PC-3 (cell line): ENCODE measurements at regions not wholly inside any gene's neighbourhood (a gene's known extent, or its start where the extent isn't known, plus 50 kb on each side); places are given as distances from the start of the nearest gene placed in this dataset.

Experiments used
- ATAC-seq: fragments of 200-7000 bp; cut with Tn5 transposase; 2 replicates; pipeline ENCODE4 v1.9.1; 2020; ENCODE audit warnings: mild to moderate bottlenecking, moderate library complexity
- BruUV-seq: library from RNA; stranded (reverse); fragments of 400-500 nt; replicated peaks from 2 replicates; lab custom pipeline; 2021; lab: Mats Ljungman, UMichigan
- CTCF ChIA-PET: fragments of 300-600 bp; sonication (Branson Sonifier 250); formaldehyde crosslinking; loops from one replicate; lab custom pipeline; 2022; ENCODE audit warnings: antibody characterized with exemption; lab: Charles Lee
- POLR2A ChIA-PET: fragments of 300-600 bp; sonication (Branson Sonifier 250); formaldehyde crosslinking; loops from one replicate; lab custom pipeline; 2022; ENCODE audit warnings: antibody characterized with exemption; ENCODE audit not compliant: unreplicated experiment; lab: Charles Lee
- DNase-seq: peaks from one replicate; pipeline ENCODE4 v3.0.0-alpha.2; 2015
- H2AFZ ChIP-seq: fragments of 300-600 bp; sonication (generic); 2 replicates; pipeline ENCODE4 v1.6.0; 2016; ENCODE audit warnings: antibody characterized with exemption, low read length
- H3F3A ChIP-seq: fragments of 300-600 bp; sonication (generic); one replicate; pipeline ENCODE4 v1.6.0; 2017; ENCODE audit warnings: antibody characterized with exemption, low read length, control low read depth, mild to moderate bottlenecking; ENCODE audit not compliant: unreplicated experiment
- H3K27ac ChIP-seq: fragments of 300-600 bp; sonication (generic); 2 replicates; pipeline ENCODE4 v1.5.1; 2016; ENCODE audit warnings: mild to moderate bottlenecking, low read length
- H3K27me3 ChIP-seq: fragments of 300-600 bp; sonication (generic); 2 replicates; pipeline ENCODE4 v1.6.1; 2016; ENCODE audit warnings: low read length, mixed read lengths
- H3K36me3 ChIP-seq: fragments of 300-600 bp; sonication (generic); 2 replicates; pipeline ENCODE4 v1.6.1; 2016; ENCODE audit warnings: low read depth, mixed run types, low read length, mixed read lengths
- H3K4me1 ChIP-seq: fragments of 300-600 bp; sonication (generic); 2 replicates; pipeline ENCODE4 v1.5.1; 2016; ENCODE audit warnings: low read length; ENCODE audit not compliant: insufficient read depth
- H3K4me2 ChIP-seq: fragments of 300-600 bp; sonication (generic); 2 replicates; pipeline ENCODE4 v1.6.0; 2016; ENCODE audit warnings: low read length
- H3K4me3 ChIP-seq: fragments of 300-600 bp; sonication (generic); 2 replicates; pipeline ENCODE4 v1.5.1; 2016; ENCODE audit warnings: mild to moderate bottlenecking, low read length, mixed read lengths
- H3K79me2 ChIP-seq: fragments of 300-600 bp; sonication (generic); 2 replicates; pipeline ENCODE4 v1.6.1; 2017; ENCODE audit warnings: low read length, mixed read lengths
- H3K9ac ChIP-seq: fragments of 300-600 bp; sonication (generic); 2 replicates; pipeline ENCODE4 v1.6.0; 2016; ENCODE audit warnings: mild to moderate bottlenecking, low read length
- H3K9me2 ChIP-seq: fragments of 300-600 bp; sonication (generic); replicated peaks from 2 replicates; pipeline ENCODE4 v1.6.1; 2016; ENCODE audit warnings: mixed run types, low read length, mixed read lengths
- H3K9me3 ChIP-seq: fragments of 300-600 bp; sonication (generic); 2 replicates; pipeline ENCODE4 v1.6.1; 2016; ENCODE audit warnings: low read length, mixed read lengths
- H4K20me1 ChIP-seq: fragments of 300-600 bp; sonication (generic); 2 replicates; pipeline ENCODE4 v1.6.1; 2016; ENCODE audit warnings: low read length, mixed read lengths
- EZH2 ChIP-seq: fragments of 300-600 bp; sonication (generic); IDR thresholded peaks from one replicate; pipeline ENCODE4 v1.6.1; 2017; ENCODE audit warnings: antibody characterized with exemption, mild to moderate bottlenecking, low read length; ENCODE audit not compliant: unreplicated experiment
- EZH2phosphoT487 ChIP-seq: fragments of 300-600 bp; sonication (generic); IDR thresholded peaks from 2 replicates; pipeline ENCODE4 v1.6.1; 2018; ENCODE audit warnings: mild to moderate bottlenecking, antibody characterized with exemption, low read length, borderline replicate concordance
- intact Hi-C: fragments of 100-400 bp; cut with micrococcal nuclease; formaldehyde crosslinking; loops from 2 replicates; pipeline ENCODE4 v1.9.0; 2023
- TF ChIP-seq, protein P1 (sequence below): fragments of 300-600 bp; sonication (generic); conservative IDR thresholded peaks from 2 replicates; pipeline ENCODE4 v1.5.1; 2017; ENCODE audit warnings: antibody characterized with exemption, low read depth, mild to moderate bottlenecking, low read length

DNA sequence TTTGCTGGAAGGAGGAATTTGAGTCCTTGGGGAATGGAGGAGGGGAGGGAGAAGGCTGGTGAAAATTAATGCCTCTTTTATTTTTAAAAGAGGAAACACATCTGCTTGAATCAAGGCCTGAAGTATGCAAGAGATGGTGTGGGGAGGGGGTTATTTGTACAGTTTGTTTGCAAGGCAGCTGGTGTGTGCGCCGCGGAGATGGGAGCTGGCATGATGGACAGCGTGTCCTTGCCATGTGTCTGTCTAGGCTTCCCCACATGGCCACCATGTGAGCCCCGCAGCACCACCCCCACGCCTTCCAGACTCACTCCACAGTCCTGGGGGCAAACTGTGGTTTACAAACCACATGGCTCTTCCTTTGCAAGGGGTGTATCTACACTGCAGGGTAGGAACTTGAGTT lies 154.8 kb upstream of the APCDD1 start:
- Histone ChIP-seq H3K36me3 (no peaks in the 10 kb centered on the region), H2AFZ (no peak overlapping the region), H4K20me1 (no peaks in the 10 kb centered on the region), H3K4me1 (no peaks in the 10 kb centered on the region), H3K9me2 (no peaks in the 10 kb centered on the region), H3K9ac (no peak overlapping the region), H3K9me3 (no peaks in the 10 kb centered on the region), H3K4me2 (no peak overlapping the region), H3F3A (no peaks in the 10 kb centered on the region), H3K79me2 (no peaks in the 10 kb centered on the region), H3K27ac (no peak overlapping the region), H3K4me3 (no peak overlapping the region), H3K27me3 (peaks cover 29% of the 10 kb centered on the region)
- DNase-seq (no peak), ATAC-seq (no peak)
- TF ChIP-seq, protein P1, sequence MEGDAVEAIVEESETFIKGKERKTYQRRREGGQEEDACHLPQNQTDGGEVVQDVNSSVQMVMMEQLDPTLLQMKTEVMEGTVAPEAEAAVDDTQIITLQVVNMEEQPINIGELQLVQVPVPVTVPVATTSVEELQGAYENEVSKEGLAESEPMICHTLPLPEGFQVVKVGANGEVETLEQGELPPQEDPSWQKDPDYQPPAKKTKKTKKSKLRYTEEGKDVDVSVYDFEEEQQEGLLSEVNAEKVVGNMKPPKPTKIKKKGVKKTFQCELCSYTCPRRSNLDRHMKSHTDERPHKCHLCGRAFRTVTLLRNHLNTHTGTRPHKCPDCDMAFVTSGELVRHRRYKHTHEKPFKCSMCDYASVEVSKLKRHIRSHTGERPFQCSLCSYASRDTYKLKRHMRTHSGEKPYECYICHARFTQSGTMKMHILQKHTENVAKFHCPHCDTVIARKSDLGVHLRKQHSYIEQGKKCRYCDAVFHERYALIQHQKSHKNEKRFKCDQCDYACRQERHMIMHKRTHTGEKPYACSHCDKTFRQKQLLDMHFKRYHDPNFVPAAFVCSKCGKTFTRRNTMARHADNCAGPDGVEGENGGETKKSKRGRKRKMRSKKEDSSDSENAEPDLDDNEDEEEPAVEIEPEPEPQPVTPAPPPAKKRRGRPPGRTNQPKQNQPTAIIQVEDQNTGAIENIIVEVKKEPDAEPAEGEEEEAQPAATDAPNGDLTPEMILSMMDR = no peak
- no peak for TF ChIP-seq EZH2phosphoT487
- TF ChIP-seq EZH2 = no peak
- ChIA-PET CTCF (no interaction called here), POLR2A (no interaction called here)
- intact Hi-C loops = no loop called here
- BruUV-seq = no TSS peak

DNA sequence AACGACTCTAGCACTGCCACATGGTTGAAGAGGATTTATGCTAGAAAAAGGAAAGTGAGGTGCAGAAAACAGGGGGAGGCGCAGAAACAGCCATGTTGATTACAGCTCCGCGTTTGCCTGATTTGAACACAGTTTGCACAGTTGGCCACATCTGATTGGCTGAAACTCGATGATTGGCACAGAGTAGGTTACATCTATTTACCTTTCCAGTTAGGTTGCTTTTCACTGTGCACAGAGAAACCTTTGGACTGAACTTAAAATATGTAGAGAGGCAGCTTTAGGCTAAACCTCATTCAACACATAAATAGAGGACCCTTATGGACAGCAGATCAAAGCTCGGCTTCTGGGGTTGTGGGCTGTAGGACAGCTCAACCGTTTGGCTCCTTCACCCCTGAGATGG lies 153.7 kb upstream of the APCDD1 start:
- Histone ChIP-seq H3K9ac (no peak overlapping the region), H3F3A (no peaks in the 10 kb centered on the region), H3K9me2 (no peaks in the 10 kb centered on the region), H3K9me3 (no peaks in the 10 kb centered on the region), H3K27me3 (peaks cover 18% of the 10 kb centered on the region), H3K79me2 (no peaks in the 10 kb centered on the region), H3K4me2 (no peak overlapping the region), H2AFZ (no peak overlapping the region), H3K4me3 (no peak overlapping the region), H3K36me3 (no peaks in the 10 kb centered on the region), H3K27ac (no peak overlapping the region), H4K20me1 (no peaks in the 10 kb centered on the region), H3K4me1 (no peaks in the 10 kb centered on the region)
- ChIA-PET POLR2A (no interaction called here), CTCF (no interaction called here)
- no peak for DNase-seq
- no peak for ATAC-seq
- intact Hi-C loops = no loop called here
- TF ChIP-seq, protein P1 = no peak
- TF ChIP-seq EZH2phosphoT487 = no peak
- TF ChIP-seq EZH2 = no peak
- no TSS peak for BruUV-seq

DNA sequence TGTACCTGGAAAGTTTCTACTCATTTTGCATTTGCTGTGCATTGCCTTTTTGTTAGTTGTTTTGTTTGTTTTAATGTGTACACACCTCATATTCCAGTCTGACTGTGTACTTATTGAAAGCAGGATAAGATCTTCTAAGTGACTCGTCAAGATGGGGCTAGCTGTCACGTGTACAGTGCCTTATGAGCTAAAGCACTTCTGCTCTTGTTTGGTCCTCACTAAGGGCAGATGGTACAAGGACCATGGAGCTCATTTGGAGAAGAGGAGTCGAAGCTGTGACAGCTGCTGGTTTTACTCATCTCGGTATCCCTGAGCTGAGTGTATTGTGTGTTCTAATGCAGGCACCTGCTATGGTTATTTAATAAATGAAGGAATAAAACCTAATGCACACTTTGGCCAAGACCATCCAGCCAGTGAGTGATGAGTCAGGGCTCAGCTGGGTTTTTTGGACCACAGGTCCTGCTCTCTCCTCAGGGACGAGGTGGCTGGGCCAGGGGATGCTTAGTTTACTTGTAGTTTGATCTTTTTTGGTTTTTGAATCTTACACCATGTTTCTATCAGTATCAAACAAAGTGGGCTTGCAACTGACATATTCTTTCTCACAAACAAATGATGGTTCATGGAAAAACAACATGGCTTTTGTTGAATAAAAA lies 152.5 kb upstream of the APCDD1 start:
- intact Hi-C loops = no loop called here

More for the DNA sequence above, 152.5 kb upstream of the APCDD1 start:
- Histone ChIP-seq H2AFZ (no peak overlapping the region), H3K9me2 (no peaks in the 10 kb centered on the region), H3K4me3 (no peak overlapping the region), H3K79me2 (no peaks in the 10 kb centered on the region), H3K9me3 (no peaks in the 10 kb centered on the region), H3K27me3 (peaks cover 17% of the 10 kb centered on the region), H3K4me2 (no peak overlapping the region), H3F3A (no peaks in the 10 kb centered on the region), H3K4me1 (no peaks in the 10 kb centered on the region), H4K20me1 (no peaks in the 10 kb centered on the region), H3K36me3 (no peaks in the 10 kb centered on the region), H3K27ac (no peak overlapping the region), H3K9ac (no peak overlapping the region)
- CTCF ChIA-PET = no interaction called here
- ATAC-seq (no peak), DNase-seq (no peak)
- TF ChIP-seq, protein P1 = no peak
- TF ChIP-seq EZH2 (no peak), EZH2phosphoT487 (no peak)
- POLR2A ChIA-PET = no interaction called here
- no TSS peak for BruUV-seq
